GM21723 (cell line): ENCODE measurements at regions not wholly inside any gene's neighbourhood (a gene's known extent, or its start where the extent isn't known, plus 50 kb on each side); places are given as distances from the start of the nearest gene placed in this dataset.

Experiments
- ATAC-seq: cut with Tn5 transposase; IDR thresholded peaks from one replicate; pipeline ENCODE4 v1.9.1; 2021; ENCODE audit warnings: mild to moderate bottlenecking, moderate library complexity; ENCODE audit not compliant: unreplicated experiment

DNA sequence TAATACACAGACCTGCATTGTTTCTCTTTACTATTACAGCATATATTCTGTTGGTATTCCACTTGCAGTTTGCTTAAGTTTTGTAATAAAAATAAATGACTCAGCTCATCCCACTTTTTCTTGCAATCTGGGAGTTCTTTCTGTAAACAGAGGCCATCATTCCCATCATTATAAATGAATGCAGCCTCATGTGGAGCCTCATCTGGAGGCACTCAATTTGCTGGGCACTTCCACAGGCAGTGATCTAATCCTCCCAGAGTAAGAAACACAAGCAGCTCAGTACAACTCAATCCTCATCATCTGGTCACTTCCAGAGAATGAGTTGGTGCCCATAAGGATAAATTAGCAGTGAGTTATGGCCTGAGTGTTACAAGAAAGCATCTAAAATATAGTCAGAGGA lies 2801.9 kb downstream of the PCDH9 start:
- ATAC-seq = no peak

DNA sequence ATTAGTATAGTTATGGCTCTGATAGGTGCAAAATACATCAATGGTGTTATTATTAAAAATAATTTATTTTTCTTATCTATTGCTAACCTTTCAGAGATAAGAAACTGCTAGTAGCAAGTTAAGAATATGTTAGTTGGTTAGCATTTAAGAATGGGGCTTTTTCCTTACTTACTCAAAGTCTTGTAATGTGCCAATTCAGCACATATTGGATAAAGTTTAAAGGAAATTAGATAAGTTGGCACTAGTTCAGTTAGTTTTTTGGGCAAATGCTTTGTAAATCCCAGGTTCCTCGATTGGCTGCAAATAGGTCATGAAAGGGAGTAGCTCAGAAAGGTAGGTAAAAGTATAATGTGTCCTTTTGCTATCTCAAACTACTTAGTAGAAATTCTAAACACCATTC lies 2806.7 kb downstream of the PCDH9 start:
- ATAC-seq = no peak

DNA sequence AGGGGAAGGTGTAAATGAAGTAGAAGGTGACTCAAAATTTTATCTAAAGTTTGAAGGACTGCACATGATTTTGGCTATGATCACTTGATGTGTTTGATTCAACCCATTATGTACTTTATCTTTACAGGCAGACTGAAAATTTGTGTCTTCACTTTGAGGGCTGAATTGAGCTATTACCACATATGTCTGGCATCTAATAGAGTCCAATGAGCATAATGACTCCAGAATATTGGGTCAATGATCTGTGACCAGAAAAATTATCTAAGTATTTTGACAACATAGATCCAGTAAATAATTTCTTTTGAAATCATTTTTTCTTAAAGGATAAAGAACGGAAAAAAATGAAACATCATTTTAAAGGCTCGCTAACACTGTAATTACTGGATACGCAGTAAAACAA lies 2810.0 kb downstream of the PCDH9 start:
- ATAC-seq = no peak

DNA sequence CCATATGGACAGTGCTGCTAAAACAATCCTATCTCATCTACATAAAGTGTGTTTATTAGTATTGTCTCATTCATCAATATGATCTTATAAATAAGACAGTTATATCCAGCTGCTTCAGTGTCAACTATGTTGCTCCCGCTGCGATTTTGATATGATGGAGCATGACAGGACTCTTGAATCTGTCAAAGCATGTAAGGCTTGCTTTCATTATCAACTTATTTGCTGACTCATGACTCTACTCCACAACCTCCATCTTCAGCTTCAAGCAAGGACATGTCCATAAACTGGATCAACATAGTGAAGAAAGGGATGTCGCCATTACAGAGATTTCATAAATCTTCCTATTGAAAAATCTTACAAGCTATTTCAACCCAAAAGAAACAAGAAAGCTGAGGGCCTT lies 2812.6 kb downstream of the PCDH9 start:
- ATAC-seq = no peak

DNA sequence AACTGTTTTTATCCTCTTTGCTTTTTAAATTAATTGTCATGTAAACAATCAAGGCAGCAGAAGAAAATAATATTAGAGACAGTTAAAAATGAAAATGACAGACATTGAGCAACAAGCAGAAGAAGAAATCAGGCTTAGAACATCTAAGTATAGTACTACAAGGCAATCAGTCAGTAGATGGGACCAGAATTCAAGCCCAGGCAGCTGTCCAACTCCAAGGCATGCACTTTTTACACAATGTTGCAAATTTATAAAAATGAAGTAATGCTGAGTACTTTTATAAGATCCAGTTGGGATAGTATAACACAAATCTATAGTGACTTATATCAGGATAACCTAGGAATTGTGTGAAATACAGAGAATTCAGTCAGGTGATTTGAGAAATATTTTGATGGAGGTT lies 2815.8 kb downstream of the PCDH9 start:
- no peak for ATAC-seq

DNA sequence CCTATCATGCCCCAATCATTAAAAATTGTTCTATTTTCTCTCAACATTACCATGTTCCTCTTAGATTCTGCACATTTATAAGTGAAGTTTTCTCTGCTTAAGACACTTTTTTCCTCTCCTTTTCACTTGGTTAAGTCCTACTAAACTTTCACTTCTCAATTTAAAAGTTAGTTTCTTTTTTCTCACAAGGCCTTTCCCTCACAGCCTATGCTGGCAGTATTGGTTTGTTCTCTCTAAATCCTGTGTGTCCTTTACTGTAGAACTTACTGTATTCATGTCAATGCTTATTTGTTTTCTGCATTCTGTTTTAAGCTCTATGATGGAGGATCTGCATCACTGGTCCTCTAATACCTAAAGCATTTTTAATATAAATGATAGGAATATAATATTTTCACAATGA lies 2816.6 kb downstream of the PCDH9 start:
- no peak for ATAC-seq

DNA sequence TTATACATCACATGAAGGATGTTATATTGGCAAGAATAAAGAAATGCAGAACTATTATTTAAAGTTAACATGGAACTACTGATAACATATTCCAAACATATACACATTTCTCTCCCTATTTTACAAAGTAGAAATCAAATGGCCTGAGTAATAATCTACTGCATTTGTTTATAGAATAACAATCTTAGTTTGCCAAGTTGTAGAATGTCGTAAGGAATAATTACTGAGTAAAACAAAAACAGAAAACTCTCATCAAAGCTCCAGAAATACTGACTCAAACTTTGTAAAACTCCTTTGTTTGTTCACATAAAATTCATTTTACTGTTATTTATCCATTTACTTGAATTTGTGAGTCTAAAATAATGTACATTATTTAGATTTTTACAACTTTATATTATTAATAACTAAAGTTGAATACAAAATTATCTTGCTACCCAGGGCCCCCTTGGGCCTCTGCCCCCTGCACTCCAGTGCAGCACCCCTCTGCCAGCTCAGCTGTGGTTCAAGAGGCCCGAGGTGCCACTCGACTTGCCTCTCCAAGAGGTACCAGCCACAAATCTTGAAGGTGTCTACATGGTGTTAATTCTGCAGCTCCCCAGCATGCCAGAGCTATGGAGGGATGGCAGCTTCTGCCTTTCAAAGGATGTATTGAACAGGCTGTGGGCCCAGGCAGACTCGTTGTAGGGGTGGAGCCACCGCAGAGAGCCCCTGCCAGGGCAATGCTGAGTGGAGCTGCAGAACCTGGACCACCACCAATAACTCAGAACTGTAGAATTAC lies 2819.7 kb downstream of the PCDH9 start:
- ATAC-seq = no peak

DNA sequence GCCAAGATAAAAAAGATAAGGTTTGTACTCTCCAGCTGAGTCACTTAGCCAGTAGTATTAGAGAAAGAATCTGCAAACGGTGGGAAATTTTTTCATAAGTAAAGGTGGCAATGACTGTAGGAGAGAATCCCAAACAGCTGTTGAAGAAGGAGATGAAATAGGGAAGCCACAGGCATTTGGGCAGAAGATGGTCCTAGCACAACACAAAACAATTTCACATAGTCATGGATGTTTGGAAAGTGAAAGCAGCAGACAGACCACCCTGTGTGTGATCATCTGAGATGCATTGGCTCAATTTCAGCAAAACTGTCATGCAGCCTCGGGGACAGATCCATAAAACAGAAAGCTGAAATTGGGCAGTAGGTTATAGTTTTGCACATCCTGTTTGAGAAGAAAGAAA lies 2832.4 kb downstream of the PCDH9 start:
- no peak for ATAC-seq

DNA sequence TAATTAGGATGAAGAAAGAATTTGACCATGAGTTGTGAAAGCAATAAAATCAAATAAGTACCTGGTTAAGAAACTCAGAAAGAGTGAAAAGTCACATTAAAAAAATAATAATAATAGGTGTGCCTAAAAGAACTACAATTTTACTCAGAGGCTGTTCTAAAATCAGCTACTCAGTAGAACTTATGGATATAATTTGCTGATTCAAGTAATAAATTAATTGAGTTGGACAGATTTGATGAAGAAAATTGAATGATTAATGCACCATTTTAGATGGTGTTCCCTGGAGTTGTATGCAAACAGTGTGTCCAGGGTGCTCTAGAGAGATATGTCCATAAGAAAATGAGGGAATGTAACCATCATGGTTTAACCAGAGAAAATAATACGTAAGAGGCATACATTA lies 2852.5 kb downstream of the PCDH9 start:
- ATAC-seq = no peak

DNA sequence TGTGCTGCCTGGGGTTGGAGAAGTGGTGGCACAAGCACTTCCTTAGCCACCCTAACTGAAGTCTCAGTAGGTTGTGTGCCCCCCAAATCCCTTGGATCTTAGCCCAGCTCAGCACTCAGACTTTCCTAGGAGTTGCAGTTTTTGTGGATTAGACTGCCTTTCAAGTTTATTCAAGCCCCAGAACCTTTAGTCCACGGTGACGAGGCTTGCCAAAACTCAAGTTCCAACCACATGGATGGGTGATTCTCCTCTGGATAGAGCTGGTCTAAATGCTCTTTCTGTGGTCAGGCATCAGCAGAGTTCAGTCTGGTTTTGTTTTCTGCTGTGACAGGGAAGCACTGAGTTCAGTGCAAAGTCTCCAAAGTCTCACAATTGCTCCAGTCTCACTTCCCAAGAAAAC lies 2858.7 kb downstream of the PCDH9 start:
- ATAC-seq = no peak

DNA sequence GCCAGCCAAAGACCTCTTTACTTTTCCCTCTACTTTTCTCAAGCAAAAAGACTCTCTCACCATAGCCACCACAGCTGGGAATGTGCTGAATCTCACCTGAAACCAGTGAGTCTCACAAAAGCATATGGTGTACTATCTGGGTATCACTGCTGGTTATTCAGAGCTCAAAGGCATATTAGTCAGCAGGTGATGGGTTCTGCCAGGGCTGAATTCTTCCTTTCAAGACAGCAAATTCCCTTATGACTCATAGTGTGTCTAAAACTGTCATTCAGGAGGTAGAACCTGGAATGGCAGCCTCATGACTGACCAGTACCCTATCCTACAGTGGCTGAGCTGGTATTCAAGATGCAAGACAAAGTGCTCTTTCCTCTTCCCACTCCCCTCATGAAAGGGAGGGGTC lies 2859.1 kb downstream of the PCDH9 start:
- ATAC-seq = no peak

DNA sequence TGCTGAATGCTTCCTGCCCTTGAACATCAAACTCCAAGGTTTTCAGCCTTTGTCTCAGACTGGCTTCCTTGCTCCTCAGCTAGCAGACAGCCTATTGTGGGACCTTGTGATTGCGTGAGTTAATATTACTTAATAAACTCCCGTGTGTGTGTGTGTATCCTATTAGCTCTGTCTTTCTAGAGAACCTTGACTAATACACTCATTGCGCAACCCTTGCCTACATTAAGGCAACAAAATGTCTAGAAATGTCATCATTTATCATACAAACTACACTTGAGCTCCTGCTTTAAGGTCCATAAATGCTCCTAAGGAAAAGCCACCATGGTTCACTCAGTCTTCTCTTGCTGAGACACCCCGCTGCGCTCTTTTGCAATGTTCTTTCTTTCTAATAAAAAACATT lies 2861.0 kb downstream of the PCDH9 start:
- ATAC-seq = no peak

DNA sequence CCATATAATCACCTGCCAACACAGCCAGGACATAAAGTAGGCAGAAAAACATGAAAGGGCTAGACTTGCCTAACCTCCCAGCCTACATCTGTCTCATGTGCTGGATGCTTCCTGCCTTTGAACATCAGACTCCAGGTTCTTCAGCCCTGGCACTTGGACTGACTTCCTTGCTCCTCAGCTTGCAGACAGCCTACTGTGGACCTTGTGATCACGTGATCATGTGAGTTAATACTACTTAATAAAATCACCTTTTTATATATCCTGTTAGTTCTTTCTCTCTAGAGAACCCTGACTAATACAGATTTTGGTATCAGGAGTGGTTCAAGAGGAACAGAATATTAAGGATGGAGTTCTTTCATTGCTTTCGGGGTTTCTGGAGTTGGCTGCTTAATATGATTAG lies 2867.6 kb downstream of the PCDH9 start:
- ATAC-seq = no peak

DNA sequence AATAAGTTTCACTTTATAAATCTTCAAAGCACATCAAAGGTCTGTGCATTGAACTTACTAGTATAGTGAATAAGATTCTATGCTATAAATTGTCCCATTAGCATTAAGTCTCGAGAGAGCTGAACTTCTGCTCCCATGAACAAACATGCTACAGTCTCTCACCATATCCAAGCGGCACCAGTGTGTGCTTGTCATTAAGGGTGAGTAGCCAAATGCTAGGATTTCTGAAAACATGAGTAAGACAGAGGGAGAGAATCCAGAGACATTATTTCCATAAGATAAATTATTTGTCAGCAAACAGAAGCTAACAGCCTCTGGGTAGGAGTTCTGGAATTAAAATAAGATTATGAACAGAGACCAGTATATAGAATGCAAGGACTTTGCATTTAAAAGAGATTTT lies 2882.5 kb downstream of the PCDH9 start:
- ATAC-seq = no peak

DNA sequence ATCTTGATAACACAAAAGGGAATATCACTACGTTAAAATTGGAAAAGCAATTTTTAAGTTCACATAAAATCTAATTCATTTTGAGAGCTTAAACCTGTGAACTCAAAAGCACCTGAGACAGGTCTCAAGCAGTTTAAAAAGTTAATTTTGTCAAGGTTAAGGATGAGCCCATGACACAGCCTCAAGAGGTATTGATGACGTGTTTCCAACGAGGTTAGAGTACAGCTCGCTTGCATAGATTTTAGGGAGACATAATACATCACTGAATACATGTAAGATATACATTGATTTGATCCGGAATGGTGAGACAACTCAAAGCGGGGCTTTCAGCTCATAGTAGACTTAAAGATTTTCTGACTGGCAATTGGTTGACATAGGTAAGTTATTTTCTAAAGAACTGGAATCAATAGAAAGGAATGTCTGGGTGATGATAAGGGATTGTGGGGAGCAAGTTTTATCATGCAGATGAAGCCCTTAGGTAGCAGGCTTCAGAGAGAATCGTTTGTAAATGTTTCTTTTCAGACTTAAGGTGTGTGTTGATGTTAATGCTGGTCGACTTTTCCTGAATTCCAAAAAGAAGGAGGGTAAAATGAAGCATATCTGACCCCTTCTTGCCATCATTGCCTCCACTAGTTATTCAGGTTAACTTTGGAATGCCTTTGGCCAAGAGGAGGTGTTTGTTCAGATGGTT lies 2890.6 kb downstream of the PCDH9 start:
- ATAC-seq = no peak

DNA sequence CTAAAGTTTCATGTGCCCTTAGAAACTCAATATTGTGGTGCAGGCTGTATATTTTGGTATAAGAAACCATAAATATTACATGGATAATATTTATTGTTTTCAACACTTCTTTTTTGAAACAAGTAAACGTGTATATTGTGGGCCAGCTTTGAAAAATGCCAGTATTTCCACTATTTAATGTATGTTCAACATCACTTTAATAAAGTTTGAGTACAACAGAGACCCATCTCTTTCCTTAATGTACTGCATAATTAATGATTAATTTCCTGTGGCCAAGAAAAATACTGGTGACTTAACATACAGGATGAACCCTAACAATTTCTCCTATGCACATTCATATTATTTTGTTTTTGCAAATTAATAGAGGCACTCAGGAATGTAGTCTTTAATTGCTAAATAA lies 2891.5 kb downstream of the PCDH9 start:
- ATAC-seq = no peak

DNA sequence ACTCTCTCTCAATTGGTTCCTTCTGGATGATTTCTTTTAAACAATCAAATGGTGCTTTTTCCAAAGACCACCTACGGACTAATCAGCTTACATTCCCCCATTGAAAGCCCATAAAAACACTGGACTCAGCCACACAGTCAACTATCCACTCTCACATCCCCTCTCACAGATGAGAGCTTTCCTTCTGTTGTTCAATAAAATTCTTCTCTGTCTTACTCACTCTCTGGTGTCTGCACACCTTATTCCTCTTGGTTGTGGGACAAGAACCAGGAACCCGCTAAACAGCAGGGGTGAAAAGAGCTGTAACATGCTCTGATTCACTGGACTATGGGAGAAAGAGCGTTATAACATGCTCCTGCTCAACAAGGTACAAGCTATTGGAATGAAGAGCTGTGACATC lies 2896.2 kb downstream of the PCDH9 start:
- no peak for ATAC-seq

DNA sequence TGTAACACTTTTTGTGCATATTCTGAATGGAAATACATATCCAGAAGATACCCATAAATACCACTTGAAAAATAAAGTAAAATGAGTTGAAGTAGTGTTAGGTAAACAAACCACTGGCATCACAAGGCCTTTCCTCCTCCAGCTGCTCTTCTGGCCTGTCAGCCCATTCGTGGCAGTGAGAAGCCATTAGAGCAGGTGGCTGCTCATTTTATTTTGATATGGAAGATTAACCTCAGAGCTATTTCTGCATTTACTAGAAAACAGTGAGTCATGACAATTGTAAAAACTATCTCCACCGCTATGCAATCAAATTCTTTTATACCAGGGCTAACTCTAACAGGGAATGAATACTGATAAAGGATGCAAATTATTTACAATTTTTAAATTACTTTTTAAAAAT lies 2898.1 kb downstream of the PCDH9 start:
- no peak for ATAC-seq

DNA sequence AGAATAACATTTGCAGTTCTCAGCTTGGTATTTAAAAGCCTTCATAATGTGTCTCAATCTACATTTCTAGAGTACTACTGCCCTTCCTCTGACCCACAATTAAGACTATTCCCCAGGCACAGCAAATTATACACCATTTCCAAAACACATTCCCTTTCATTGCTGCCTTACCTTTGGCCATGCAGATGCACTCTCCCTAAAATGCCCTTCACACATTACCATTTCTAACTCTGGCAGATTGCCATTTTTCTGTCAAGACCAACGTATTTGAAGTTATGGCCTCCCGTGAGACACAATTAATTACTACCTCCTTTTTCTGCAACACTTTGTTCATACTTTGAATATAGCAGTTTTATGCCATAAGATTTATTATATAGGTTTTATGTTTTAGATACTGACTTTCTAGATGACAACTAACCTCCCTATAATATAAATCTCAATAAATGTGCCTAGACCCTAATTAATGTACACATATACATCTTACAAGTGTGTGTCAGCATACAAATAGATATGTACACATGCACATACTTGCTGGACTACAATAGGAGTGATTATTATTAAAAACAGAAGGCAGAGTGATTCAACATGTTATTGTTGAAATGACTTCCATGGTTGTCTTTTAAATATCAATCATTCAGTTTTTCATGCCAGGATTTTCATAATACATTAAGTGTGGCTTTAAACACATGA lies 2902.5 kb downstream of the PCDH9 start:
- ATAC-seq = no peak

DNA sequence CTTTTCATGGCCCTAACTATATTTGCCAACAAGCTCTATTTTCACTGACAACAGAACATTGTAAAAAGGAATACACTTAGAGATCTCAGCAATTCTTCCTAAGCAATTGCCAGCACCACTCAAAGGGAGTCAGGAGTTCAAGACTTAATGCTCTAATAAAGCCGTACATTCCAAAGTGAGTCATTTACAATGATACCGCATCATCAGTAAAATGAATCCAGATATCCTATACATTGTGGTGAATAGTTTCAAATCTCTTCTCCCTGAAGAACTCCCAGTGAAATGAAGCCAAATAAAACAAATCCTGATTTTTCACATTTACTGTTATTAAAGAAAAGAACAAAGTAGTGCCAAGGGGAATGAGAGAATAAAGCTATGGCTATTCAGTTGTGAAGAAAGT lies 2898.7 kb upstream of the PCDH20 start:
- no peak for ATAC-seq

DNA sequence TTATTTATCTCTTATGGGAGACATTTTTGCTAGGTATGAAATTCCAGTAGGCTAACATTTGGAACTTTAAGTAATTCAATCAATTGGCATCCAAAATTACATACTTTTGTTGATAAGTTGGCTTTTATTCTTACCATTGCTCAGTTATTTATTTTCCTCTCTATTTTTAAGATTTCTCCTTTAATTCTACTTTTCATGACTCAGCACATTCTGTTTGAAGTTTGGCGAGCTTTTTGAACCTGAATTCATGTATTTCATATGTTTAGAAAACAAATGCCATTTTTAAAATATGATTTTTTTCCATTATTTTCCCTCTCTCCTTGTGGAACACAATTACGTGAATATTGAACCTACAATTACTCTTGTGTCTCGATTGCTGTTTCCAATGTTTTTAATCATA lies 2896.3 kb upstream of the PCDH20 start:
- ATAC-seq = no peak

DNA sequence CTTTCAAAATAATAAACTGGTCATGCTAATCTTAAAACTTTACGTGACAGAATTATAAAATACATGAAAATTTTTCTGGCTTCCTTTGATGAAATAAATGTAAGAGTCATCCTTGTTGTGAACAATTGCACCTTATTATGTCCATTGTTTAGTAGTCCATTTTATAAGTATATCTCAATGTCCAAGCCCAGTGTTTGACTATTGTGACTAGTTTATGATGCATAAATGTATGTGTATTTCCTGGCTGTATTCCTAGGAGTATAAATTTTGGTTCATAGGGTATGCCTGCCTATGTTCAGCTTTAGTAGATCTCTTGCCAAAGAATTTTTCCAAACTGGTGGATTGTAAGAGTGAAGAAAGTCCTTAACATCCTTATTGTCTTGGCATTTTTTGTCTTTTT lies 2895.5 kb upstream of the PCDH20 start:
- ATAC-seq = no peak
